ENCODE measurements at regions not wholly inside any gene's neighbourhood (a gene's known extent, or its start where the extent isn't known, plus 50 kb on each side); places are given as distances from the start of the nearest gene placed in this dataset.
"Not testable (repeated sequence)": the region's sequence is repeated elsewhere in the genome, so short reads cannot be mapped to it uniquely, and the experiment has no call there.

- not testable (repeated sequence) for TF ChIP-seq CTCF (IDR thresholded peaks at IDR 0.05 in 2 of 3, conservative IDR thresholded peaks at IDR 0.05 in 1 of 3; ENCODE audit: control insufficient read depth in 2 of 3, extremely low read depth in 1 of 3, insufficient read depth in 1 of 3, low read depth in 3 of 3, low read length in 3 of 3); TCF12 (IDR thresholded peaks at IDR 0.05; ENCODE audit: low read depth, low read length); ZNF24 (IDR thresholded peaks at IDR 0.05); ZBTB33 (IDR thresholded peaks at IDR 0.05); RFX5 (IDR thresholded peaks at IDR 0.05; ENCODE audit: low read depth, low read length); ATF2 (IDR thresholded peaks at IDR 0.05; ENCODE audit: low read length); SREBF2 (IDR thresholded peaks at IDR 0.05; ENCODE audit: low read length); CEBPB (IDR thresholded peaks at IDR 0.05; ENCODE audit: borderline replicate concordance in 1 of 2, low read depth in 2 of 2, low read length in 2 of 2); ZNF274 (IDR thresholded peaks at IDR 0.05; ENCODE audit: insufficient read depth, insufficient read length); PBX3 (IDR thresholded peaks at IDR 0.05; ENCODE audit: insufficient replicate concordance, low read depth, low read length); EZH2 (IDR thresholded peaks at IDR 0.05; ENCODE audit: borderline replicate concordance, control insufficient read depth, low read depth, low read length); REST (IDR thresholded peaks at IDR 0.05; ENCODE audit: low read depth, low read length); RAD21 (IDR thresholded peaks at IDR 0.05; ENCODE audit: insufficient read depth, low read depth, low read length)
Measured at GRCh38 chr3:125914608-125915436, 54.2 kb upstream of the ROPN1B start.

Measured in GM12878 (cell line).